ENCODE measurements at regions not wholly inside any gene's neighbourhood (a gene's known extent, or its start where the extent isn't known, plus 50 kb on each side); places are given as distances from the start of the nearest gene placed in this dataset.

DNA sequence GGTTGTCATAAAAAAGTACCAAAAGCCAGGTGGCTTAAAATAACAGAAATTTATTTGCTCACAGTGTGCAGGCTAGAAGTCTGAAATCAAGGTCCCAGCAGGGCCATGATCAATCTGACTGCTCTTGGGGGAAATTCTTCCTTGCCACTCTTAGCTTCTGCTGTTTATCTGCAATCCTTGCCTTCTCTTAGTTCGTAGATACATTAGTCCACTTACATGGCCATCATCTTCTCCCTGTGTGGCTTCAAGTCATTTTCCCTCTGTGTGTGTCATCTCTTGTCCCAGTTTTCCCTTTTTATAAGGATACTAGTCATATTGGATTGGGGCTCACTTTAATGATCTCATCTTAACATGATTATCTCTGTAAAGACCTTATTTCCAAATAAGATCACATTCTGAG, 124.0 kb upstream of the NCAM2 start:
- TF ChIP-seq POLR2A (IDR thresholded peaks at IDR 0.05; ENCODE audit: low read depth): no peak
- TF ChIP-seq EP300 (IDR thresholded peaks at IDR 0.05): no peak
- TF ChIP-seq, protein P1, sequence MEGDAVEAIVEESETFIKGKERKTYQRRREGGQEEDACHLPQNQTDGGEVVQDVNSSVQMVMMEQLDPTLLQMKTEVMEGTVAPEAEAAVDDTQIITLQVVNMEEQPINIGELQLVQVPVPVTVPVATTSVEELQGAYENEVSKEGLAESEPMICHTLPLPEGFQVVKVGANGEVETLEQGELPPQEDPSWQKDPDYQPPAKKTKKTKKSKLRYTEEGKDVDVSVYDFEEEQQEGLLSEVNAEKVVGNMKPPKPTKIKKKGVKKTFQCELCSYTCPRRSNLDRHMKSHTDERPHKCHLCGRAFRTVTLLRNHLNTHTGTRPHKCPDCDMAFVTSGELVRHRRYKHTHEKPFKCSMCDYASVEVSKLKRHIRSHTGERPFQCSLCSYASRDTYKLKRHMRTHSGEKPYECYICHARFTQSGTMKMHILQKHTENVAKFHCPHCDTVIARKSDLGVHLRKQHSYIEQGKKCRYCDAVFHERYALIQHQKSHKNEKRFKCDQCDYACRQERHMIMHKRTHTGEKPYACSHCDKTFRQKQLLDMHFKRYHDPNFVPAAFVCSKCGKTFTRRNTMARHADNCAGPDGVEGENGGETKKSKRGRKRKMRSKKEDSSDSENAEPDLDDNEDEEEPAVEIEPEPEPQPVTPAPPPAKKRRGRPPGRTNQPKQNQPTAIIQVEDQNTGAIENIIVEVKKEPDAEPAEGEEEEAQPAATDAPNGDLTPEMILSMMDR (IDR thresholded peaks at IDR 0.05): no peak
